Hindlimb muscle (tissue), 1 donor: ENCODE measurements at regions not wholly inside any gene's neighbourhood (a gene's known extent, or its start where the extent isn't known, plus 50 kb on each side); places are given as distances from the start of the nearest gene placed in this dataset.

Source experiments
- DNase-seq: peaks from one replicate; pipeline ENCODE4 v3.0.0-alpha.2; 2013

DNA sequence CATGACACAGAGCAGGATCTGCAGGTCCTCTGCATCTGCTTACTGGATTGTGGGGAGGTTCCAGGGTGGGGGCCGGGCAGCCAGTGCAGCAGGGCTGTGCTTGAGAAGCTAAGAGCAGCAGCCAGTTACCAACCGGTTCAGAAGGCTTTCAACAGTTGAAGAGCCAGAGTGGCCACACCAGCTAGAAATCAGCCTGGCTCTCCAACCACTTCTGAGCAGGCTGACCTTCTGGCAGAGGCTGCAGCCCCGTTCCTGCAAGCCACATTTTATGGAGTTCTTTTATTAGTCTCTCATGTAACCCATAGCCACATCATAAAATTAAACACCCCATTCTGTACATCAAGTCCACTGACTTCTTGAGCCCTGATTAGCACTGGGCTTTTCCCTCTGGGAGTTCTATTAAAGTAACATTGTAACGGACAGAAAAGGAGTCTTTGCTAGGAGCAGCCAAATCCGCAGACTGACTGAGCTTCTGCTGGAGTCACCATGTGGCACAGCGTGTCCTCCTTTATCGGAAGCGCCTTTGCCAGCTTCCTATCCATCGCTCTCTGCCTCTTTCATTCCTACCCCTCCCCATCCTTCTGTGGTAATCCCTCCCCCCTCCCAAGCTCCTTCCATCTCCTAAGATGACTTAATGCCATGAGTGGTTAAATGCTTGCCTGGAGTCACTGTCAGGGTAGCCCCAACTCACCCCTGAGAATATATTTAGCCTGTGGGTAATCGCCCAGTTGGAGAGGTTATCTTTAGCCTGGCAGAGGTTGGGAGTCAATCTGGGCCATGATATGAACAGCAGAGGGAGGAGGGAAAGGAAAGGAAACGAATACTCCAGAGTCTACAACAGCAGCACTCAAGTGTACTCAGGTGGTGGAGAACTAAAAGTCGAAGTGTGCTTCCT is 138.5 kb upstream of the HES1 start:
- DNase-seq, result no peak

DNA sequence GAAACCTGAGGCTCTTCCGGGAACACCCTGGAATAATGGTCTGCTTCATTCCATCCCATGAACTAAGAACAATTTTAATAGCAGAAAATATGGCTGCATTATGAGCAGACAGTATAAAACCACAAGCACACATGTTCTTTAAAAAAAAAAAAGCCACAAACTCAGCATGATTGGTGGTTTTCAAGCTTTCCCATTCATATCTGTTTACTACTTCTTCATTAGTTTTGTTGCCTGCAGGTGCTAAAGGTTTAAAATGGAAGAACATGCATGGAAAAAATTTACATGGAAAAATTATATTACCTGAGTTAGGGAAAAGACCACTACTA is 137.9 kb upstream of the HES1 start:
- no peak for DNase-seq

DNA sequence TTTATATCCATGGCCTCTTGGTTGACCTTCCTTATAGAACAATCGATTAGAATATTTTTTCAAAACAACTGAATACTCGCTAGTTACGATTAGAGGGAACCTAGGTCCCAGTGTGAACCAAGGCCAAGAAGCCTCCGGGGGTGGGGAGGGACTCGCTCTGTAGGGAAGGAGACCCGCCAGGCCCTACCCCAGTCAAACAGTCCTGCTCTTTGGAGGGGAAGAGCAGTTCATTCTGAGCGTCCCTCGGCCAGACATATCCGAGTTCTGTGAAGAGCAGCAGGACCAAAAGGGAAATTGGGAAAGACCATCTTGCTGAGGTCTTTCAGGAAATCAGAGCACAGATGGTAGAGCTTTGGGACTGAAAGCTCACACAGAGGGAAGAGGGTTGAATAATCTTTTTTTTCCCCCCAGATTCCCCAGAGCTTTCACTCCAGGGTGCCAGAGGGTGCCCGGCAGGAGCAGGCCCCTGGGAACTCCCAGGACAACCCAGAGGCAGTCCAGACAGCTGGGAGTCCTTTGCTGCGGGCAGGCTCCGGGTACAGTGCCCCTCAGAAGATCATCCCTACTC is 137.2 kb upstream of the HES1 start:
- no peak for DNase-seq

DNA sequence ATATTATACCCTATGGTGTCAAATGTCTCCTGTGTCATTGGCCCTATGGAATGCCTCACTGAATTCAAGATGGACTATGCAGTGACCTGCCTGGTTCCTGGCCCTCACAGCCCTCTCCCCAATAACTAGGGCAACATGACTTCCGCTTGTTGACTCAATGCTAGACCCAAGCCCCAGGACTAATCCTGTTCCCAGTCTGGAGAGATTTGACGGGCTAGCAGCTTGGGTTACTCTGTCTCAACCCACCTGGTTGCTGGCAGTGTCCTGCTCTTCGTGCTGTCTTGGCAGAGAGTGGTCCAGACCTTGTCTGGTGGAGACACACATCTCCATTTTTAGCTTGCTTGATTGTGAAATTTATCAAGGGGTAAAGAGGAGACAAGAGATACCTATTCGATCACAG is 135.8 kb upstream of the HES1 start:
- DNase-seq, result no peak

DNA sequence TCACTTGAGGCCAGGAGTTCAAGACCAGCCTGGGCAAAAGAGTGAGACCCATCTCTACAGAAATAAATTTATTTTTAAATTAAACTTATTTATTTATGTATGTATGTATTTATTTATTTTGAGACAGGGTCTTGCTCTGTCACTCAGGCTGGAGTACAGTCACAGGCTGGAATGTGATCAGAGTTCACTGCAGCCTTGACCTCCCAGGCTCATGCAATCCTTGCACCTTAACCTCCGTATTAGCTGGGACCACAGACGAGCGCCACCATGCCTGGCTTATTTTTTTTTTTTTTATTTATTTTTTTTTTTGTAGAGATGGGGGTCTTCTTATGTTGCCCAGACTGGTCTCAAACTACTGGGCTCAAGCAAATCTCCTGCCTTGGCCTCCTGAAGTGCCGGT is 135.2 kb upstream of the HES1 start:
- no peak for DNase-seq

DNA sequence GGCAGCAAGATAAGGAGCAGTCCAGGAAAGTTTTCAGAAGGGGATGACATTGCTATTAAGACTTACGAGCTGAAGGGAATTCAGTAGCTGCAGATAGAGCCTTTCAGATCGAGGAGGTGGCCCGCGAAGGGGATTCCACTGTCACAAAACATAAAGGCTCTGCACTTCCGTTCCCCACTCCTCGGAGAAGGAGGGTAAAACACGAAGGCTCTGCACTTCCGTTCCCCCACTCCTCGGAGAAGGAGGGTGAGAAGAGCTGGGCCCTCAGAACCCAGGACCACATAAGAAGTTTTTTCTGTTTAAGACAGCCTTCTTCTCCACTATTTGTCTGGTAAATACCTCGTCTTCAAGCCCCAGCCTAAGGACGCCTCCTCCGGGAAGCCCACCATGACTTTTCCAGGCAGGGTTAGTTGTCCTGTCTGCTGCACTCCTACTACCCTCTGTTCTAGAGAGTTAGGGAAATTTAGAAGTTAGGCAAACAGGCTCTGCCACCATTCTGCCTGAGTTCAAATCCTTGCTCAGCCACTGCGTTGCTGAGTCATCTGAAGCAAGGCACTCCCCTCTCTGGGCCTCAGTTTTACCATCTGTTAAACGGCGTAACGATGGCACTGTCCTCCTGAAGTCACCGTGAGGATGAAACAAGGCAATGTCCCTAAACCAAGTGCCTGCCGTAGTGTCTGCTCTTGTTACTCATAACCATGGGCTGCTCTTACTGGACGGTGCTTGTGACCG is 134.1 kb upstream of the HES1 start:
- no peak for DNase-seq

DNA sequence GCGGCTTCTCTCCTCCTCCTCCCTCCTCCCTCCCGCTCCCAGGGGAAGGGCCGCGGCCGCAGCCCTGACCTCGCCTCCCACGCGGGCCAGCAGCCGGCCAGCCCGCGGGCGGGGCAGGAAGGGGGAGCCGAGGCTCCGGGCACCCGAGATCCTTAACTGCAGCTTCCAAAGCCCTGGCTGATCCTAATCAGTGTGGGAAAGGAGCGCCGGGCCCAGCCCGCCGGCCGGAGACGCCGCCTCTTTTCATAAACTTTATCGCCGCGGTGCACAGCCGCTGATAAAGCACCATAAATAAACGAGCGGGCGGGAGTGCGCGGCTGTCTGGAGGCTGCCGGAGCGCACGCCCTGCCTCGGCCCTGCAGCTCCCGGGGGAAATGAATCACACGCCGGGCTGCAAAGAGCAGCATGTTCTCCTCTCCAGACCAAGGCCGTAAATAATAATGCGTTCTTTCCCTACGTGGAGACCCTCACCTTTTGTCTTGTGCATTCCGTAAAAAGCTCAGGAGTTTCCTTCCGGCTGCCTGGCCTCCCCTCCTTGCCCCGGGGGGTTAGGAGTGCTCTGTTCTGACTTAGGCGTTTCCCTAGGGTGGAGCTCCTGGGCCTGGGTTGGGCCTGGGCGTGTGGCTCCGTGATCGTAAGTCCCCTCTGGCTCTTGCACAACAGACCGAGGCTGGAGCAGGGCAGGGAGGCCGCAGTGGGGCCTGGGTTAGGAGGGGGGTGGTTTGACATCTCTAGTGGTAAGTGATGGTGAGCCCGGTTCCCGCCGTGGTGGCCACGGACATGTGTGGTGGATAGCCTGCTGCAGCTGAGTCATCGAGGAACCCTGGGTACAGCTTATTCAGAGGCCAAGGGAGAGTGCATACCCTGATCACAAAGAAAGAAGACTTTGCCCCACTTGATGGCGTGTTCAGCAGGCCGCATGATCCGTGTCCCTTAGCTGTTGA is 132.6 kb upstream of the HES1 start:
- DNase-seq, result peak; percentile 74

DNA sequence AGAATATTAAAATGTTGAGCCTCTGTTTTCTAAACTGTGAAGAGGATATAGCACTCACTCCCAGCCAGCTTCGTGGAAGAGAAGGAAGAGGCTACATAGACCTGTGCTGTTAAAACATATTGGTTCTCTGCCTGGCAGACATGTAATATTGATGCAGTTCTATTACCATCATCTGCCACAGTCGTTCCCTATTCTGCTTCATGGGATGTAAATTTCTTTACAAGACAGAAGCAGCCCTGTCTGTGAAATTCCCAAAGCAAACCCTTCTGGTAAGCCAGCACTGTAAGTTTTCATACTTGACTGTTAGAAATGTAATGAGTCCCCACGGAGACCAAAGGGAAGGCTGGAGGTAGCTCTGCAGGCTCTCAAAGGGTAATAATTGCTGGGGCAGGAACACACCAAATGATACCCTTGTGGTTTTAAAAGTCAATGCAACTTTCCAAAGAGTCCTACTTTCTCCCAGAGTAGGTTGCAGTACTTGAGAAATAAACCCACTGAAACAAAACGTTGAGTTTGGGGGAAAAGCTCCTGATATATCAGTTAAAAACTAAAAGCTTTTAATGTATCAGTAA is 129.9 kb upstream of the HES1 start:
- no peak for DNase-seq

DNA sequence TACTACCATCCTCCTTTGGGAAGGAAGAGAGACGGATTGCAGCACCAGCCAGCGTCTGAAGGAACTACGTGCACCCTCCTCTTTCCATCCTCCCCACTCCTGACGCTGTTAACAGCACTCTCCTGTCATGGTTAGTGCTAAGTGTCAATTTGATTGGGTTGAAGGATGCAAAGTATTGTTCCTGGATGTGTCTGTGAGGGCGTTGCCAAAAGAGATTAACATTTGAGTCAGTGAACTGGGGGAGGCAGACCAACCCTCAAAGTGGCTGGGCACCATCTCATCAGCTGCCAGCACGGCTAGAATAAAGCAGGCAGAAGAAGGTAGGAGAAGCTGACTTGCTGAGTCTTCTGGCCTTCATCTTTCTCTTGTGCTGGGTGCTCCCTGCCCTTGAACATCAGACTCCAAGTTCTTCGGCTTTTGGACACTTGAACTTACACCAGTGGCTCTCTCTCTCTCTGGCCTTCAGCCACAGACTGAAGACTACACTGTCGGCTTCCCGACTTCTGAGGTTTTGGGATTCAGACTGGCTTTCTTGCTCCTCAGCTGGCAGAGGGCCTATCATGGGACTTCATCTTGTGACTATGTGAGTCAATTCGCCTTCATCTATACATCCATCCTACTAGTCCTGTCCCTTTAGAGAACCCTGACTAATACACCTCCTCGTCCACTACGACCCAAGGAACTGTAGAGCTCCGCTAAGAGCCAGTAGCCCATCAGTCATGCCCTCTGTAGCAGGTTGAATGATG is 128.2 kb upstream of the HES1 start:
- no peak for DNase-seq

DNA sequence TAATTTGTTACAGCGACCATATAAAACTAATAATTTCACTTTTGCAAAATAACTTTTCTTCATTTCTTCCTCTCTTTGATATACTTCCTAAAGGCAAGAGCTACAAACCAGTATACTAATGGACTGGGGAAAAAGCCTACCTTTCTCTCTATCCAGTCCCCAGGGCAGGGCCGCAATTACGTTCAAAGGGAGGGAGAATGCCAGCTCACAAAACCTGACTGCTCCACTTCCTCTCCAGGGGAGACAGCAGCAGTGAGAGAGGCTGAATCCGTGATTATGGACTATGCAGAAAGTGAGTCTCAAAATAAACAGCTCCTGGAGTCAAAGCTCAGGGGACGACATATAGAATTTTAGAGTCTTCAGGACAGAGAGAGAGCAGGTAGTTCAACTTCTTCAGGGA is 126.9 kb upstream of the HES1 start:
- DNase-seq, result no peak

DNA sequence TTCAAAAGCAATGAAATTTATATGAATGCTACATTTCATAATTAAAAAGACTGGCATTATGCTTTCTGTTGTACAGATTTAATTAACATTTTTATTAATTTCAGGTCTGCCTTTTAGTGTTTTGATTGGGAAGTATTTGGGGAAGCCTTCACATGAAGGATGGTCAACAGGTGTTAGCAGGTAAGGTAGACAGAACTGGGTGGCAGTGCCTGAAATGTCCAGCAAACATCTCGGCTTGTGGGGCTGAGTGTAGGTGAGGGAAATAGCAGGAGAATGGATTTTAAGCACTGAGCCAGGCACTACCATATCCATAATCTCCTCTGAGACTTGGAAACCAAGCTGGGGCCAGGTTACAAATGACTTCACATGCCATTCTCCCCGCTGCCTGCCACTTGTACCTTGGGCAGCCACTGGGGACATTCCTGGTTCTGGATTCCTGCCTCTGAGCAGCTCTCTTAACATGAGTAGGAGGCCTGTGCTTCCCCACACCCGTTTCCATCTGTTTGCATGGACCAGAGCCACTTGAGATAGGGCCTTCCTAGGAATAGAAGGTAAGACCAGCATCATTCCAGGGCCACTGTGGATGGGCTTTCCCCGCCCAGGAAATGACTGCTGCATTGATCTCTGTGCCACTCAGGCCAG is 125.9 kb upstream of the HES1 start:
- DNase-seq, result no peak

DNA sequence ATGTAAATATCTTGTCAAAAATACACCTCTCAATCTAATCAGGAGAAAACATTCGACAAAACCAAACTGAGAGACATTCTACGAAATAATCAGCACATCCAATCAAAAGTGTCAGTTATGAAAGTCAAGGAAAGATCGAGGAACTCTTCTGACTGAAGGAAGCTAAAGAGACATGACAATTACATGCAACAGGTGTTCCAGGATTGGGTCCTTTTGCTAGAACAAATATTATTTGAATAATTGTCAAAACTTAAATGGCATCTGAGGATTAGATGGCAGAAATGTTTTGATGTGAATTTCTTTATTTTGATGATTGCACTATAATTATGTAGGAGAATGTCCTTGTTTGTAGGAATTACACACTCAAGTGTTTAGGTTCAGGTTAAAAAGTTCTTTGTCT is 124.1 kb upstream of the HES1 start:
- no peak for DNase-seq

DNA sequence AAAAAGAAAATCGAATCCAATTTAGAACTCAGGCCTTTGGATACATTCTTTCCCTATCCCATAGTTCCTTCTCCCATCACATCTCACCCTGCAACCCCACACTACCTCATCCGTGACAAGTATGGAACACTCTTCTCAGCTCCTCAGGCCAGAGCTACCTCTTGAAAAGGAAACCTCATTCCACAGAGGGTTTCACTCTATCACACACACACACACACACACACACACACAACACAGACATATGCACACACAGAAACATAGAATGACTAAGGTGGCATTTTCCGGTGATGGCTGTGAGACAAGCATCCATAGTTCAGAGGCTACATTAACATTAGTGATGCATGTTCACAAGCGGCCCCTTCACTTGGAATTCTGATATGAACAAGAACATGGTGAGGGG is 122.0 kb upstream of the HES1 start:
- DNase-seq, result no peak

DNA sequence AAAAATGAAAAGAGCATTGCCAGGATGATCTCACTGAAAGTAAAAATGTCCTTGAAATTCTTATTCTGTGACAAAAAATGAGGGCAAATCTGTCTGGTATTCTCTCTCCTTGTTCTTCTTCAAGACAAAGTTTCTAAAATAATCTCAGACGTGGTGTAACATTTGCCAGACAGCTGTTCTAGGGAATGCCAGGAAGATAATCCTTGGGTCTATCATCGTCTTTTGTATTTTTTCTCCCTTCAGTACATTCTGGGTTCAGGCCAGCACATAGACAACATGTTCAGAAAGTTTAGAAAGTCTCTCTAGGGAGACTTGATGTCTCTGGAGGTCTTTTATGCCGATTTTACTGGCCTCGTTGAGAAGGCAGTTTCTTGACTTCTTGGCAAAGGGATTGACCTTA is 121.2 kb upstream of the HES1 start:
- DNase-seq, result no peak

DNA sequence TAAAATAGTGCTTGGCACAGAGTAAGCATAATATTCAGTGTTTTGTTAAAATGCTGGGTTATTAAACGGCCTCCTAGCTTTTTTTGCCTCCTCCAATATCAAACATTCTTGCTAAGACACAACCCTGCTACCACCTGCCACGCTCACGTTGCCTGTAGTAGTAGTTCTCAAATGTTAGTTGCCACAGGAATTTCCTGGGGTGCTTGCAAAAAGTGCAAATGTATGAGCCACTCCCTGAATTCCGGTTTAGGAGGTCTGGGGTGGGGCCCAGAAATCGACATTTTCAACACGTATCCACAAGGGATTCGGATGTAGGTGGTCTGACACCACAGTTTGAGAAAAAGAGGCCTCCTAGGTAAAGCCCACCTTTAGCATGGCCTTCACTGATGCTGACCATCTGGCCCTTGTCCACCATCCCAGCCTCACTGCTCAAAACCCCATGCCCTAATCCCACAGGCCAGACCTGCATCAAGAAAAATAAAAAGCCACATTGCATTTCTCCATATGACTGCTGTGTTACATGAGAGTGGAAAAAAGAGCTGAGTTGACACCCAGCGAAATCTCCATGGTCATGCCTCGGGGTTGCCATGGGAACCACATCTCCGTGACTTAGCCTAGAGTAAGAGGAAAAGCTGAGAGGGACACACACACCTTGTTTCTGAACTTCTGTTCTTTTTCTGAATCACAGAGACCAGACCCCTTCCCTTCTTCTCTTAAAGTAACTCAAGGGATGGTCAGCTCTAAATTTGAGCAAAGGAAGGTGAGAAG is 116.4 kb upstream of the HES1 start:
- DNase-seq, result no peak

DNA sequence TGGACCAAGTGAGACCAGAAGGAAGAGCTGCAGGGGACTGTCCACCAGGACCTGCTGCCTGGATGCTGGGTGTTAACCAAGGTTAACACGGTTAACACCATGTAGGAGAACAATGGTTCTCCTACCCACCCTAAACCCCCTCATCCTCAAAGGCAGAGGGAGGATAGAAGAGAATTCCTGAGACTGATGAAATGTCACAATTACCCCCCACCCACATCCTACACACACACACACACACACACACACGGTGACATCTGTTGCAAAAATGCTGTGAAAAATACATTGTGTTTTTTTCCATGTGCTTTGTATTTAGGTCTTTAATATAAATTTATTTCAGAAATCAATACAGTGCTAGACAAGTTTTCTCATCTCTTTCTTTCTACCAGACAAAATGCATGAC is 113.9 kb upstream of the HES1 start:
- DNase-seq, result no peak

DNA sequence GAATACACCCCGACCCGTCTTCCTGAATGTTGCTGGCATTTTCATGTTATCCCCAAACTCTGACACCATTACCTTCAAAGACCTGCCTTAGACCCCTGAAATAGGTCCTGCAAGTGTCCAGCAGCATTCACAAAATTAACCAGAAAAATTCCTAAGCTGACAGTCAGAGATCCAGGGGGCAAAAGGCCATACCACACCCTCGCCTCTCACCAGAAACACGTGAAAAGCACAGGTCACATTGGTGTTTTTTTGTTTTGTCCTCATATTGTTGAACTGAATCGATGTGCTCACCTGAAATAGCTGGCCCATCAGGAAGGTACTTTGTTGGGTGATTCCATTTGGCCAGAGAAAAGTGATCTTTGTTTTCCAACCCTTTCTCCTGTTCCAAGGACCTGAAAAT is 113.1 kb upstream of the HES1 start:
- DNase-seq, result no peak

DNA sequence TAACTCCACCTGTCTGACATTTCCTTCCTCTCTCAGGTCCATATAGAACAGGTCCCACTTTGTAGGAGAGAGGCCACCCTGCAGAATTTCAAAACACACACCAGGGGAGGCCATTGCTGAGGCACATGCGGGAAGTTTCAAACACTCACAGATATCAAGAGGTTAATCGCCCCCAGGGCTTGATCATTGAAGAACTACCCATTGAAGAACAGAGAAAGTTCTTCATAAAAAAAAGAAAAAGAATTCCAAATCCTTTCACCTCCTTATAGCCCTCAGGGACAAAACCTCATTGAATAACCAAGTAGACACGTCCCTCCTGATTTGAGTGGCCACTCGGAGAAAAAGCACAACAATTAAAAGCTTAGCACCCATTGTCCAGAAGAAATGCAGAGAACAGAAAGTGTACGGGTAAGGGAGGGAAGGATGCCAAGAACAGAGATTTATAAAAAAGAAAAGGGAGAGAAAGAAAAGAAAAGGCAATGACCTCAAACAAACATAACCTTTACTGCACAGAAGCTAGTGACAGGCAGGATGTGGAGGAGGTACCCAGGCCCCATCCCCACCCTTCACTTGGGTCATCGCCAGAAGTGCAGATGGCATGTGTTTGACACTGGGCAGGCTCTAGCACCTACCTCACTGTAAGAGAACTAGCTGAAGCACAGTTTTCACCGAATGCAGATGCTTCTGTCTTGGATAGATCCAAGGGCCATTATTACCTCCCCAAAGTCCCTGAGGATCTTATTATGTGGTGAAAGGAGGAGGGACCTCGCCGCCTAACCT is 112.3 kb upstream of the HES1 start:
- DNase-seq, result no peak

DNA sequence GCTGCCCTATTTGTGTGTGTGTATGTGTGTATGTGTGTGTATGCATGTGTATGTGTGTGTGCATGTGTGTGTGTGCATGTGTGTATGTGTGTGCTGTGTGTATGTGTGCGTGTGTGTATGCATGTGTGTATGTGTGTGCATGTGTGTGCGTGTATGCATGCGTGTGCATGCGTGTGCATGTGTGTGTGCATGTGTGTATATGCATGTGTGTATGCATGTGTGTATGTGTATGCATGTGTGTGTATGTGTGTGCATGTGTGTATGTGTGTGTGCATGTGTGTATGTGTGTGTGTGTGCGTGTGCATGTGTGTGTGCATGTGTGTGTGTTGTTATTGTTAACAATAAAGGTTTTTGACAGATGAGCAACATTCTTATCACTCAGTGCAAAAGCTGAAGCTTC is 110.8 kb upstream of the HES1 start:
- no peak for DNase-seq

DNA sequence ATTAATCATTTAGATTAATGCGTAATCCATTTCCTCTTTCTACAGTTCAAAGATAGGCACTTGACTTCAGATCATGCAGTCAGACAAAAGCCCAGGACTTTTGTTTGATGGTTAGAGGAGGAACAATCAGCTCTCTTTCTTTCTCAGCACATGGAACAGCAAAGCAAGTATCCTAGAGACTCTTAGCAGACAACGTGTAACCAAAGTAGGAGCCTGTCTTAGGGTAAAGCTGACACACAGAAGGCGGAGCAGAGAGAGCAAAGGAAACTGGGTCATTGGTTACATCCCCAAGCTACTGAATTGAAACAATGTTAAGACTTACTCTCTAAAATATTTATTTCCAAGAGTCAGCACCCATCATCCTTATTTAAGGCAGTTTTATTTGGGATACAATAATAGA is 110.0 kb upstream of the HES1 start:
- DNase-seq, result no peak
